NCI-H510A (cell line): ENCODE measurements at regions not wholly inside any gene's neighbourhood (a gene's known extent, or its start where the extent isn't known, plus 50 kb on each side); places are given as distances from the start of the nearest gene placed in this dataset.

Experiments used
- DNase-seq: peaks from one replicate; lab custom pipeline; 2025; lab: John Stamatoyannopoulos, UW

DNA sequence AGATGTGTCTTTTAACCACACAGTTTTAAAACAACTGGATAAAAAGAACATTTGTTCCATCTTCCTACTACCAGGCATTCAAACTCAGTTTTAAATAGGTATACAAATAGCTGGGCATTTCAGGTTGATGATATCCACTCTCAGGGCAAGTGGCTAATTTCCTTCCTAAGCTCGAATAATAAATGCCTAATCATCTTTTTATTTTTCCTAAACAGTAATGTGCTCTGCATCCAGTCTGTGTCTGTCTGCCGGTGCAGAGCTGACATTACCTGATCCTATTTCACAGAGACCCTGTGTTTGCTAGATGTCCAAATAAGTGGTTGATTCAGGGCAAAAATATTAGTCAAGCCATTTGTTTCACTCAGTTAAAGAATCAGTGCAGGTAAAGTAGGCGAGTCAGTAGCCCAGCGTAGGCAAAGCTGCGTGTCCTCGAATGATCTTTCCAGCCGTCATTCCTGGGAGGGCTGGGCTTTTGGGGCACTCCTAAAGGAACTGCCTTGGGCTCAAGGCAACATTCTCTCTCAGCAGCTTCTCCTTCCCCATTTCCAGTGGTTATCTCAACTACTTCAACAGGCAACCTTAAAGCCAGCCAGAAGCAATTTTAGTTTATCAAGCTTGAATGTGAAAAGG, 74.2 kb upstream of the BMP2 start:
- DNase-seq = no peak

DNA sequence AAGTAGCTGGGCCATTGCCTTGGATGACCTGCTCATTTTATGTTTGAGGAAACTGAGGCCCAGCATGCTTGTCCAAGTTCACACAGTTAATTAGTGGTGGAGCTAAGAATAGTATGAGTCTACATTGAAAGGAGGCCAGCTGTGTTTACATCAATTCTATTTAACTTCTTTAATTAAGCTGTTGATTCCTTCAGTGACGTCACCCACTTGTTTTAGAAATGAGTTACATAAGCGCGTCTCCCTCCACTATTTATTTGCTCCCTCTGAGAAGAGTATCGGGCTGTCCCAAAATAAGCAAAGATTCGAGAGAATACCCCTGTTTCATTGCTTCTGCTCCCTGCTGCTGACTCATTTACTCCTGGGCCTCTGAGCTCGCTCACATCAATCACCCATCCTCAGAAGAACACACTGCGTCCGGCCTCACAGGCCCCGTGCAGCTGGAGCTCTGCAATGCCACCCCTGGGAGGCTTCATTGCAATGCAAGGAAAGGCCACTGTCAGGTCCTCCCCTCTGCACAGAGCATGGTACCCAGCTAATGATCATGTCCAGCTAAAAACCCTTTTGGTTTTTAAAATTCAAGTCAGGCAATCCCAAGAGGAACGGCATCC, 74.8 kb upstream of the BMP2 start:
- DNase-seq = peak; percentile 16

DNA sequence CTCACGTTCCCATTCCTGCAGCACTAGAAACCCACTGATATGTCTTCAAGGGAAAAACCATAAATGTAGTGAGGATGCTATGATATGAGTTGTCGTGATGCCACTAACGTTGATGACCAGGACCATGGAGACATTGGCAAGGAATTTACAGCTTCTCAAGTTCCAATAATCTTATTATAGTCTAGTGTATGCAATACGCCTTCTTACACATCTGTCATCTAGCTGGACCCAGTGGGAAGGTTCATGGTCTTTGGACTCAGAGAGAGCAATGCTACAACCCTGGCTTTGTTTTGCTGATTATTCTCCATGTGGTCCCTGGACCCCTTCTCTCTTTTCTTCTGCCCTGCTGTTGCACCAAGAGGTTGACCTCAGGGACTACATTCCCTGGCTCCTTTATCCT, 76.0 kb upstream of the BMP2 start:
- DNase-seq = no peak

DNA sequence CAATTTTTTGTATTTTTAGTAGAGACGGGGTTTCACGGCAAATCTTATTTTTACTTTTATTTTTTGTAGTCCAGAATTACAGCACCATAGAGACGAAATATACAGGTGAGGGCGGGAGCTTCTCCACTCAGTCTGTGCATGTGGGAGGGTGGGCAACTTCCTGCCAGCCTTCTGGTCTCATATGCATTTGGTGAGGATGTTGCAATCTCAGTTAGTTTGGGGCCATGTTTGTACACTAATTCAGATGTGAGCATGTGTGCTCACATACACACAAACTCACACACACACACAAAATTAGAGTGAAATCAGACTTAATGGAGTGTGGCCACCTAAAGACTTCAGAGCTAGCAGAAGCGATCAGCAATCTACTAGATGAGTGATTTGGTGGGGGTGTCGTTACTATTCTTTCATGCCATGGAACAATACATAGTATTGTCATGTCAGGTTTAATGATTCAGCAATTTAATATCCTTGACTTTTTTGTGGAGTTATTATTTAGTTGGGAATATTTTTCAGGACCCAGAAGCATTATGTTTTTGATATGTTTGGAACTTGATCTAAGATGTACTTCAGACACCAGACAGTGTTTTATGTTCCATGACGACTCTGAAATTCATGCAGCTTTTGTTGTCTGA, 78.0 kb upstream of the BMP2 start:
- no peak for DNase-seq

DNA sequence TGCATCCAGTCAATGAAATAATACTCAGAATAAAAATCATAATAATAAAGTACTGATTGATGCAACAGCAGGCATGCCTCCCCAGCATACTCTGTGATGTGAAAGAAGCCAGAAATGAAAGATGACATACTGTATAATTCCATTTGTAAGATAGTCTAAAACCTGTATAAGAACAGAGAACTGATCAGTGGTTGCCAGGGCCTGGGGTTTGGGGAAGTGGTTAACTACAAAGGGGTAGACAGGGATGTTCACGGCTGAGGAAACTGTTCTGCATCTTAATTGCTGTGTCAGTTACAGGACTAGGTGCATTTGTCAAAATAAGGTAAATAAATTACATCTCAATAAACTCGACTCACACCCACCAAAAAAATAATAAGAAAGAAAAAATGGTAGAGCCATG, 81.3 kb upstream of the BMP2 start:
- DNase-seq = no peak

DNA sequence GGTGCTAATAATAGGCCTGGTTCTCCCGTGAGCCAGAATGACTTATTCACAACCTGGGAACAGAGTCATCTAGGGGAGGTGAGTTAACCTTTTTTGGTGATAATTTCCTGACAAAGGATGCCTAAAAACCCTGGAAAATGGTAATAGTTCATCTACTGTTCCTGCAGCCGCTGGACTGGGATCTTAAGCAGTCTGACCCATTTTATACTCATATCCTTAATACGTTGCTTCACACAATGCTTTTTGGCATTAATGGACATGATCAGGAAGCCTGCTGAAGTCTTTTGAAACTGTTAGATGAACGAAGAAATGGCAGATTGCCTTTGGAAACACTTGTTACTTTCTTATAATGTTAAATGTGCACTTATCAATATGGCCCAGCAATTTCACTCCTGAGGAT, 81.9 kb upstream of the BMP2 start:
- DNase-seq = no peak

DNA sequence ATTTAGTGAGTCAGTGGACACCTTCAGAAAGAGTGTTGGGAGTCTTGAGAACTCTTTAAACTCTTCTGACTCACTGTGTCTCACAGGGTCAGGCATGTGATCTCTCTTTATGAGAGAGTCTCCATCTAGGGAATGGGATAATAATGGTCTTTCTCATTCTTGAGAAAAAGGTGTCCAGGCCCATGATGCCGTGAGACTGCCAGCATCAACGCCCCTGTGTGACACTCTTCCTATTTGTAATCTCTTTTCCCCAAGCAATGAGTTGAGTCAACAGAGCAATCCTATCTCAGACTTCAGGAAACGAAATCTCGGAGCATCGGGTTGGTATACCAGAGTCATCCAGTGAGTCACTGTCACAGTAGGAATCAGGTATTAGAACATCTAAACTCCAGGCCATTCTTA, 82.3 kb upstream of the BMP2 start:
- no peak for DNase-seq

DNA sequence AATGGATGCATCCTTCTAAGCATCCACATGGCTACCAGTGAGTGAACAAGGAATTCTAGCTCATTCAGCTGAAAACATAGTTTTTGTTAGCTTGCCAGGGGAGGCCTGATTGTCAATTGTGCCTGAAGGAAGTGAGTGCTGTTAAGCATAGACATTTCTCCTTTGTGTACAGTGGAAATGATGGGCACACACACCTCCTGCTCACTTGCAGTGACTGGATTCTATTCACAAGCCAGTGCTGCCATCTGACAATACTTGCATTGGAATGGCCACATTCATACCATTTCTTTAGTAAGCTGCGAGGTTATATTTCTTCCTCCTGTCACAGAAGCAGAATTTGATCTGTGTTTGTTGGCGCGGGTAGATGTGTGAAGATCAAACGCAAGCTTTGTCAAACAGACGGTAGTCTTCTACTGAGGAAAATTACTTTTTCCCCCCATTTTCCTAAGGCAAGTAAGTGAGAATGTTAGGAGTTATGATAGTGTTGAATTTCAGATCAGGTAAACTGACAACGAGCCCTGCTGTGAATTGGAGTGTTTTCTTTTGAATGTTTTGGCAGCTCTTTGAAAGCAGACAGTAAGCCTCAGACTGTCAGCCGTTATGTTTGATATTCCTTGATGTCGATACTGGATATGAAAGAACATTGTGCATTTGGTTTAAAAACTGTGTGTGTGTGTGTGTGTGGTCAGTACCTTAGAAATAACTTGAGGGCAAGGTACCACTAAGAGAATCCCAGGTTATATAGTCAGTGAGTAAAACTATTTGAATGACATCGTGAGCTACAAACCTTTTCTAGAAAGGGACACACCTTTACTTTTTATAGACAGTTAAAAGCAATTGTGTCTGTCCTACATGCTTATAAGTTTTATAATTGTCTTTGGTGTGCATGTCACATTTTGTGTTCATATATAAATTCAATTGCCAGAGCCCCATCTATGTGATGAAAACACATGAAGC, 84.2 kb upstream of the BMP2 start:
- no peak for DNase-seq

DNA sequence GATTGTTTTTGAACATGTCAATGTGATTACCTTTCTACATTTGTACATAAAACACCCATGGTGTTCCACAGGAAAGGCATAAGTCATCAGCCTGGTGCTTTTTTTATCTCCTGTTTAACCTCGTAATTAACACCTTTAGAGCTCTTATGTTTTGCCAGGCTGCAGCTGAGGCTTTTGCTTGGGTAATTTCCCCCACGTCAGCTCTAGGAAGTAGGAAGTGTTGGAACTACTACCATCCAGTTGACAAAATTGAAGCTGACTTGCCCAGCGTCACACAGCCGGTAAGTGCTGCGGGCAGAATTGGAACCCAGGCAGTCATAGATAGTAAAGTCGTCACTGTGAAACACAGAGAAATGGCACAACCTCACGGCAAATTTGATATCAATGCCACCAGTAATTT, 86.6 kb upstream of the BMP2 start:
- no peak for DNase-seq

DNA sequence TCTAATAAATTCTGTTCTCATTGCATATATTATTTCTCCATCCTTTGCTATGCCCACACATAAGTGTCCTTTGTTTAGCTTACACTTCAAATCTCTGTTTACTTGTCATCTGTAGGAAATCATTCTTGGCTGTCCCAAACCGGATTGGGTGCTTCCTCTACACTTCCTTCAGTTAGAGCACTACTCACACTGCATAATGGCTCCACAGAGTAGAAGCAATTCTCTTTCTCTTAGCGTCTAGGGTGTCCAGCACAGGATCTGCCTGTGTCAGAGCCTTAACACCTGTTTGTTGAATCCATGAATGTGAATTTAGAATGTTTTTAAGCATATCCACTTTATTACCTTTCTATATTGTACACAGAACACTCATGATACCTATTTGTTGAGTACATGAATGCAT, 87.0 kb upstream of the BMP2 start:
- DNase-seq = peak; percentile 1

DNA sequence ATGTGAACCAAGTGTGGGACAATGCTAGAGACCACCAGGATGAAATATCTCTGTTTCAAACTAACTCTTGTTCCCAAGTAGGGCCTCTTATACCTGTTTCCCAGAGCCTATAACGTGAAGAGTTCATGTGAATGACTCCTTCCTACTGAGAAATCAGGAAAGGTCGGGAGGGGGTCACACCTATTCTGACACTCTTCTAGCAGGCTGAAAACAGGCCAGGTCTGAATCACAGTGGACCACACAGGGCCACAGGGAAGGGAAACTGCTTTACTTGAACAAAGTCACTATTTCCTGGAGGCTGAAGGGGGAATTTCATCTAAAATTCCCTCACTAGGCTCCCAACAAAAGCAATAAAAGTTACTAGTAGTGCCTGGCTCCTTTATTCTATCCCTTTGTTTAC, 88.4 kb upstream of the BMP2 start:
- no peak for DNase-seq

DNA sequence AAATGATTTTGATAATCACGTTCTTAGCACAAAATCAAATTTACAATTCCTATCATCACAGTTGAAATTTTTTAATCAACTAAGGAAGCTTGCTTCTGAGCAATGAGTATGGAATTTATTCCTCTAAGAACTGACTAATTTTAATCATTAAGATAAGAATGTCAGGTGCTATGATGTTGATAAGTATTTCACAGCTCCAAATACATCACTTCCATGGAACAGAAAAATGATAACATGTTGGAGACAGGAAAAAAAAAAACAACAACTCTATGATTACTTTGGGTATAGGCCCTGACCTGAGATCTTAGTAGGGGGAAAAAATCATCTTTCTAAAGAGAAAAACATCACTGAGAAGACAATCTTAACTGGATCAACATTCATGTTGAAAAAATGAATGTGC, 89.4 kb upstream of the BMP2 start:
- DNase-seq = no peak

DNA sequence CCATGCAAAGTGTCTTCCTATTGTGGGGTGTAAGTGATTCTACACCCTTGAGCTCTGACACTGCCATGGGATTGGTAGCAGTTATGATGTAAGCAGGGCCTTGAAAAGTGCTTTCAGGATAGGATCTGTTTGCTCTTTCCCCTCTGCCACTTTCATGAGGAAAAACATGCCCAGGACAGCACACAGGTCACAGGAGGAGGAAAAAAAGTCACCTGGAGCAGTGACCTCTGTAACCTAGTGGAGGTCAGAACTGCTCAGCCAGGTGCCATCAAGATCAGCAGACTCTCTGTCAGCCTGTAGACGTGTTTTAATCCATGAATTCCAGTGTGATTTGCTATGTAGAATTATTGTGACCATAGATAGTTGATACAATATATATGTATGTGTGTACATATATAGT, 92.7 kb upstream of the BMP2 start:
- DNase-seq = no peak

DNA sequence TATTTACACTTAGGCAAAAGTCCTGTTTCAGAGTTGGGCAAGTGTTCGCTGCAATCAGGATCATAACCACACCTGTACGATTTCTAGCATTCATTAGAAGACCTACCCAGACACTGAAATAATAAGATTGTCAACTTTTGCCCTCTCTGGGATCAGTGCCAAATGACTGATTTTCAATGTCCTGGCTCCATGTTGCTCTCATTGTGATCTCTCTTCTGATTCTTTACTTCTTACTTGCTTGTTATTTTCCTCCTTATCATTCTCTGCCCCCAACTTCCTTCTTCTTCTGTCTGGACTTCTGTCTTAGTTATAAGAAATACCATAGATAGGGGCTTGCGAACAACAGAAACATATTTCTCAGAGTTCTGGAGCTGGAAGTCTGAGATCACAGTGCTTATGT, 94.4 kb upstream of the BMP2 start:
- DNase-seq = no peak

DNA sequence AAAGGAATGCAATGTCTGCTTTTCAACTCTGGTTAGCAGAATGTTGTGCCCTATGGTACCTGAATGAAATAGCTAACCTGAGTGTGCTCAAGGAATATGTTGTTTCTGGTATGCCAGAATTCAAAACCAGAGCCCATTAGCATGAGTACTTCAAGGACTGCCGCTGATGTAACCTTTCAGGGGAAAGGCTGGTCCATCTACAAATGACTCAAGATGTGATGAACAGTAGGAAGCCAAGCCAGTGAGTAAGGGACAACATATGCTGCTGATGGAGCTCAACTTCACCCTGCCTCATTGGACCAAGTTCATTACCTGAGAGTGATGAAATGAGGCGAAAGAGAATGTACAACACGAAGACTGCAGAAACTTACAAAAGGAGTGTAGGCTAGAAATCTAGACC, 95.7 kb upstream of the BMP2 start:
- DNase-seq = no peak

DNA sequence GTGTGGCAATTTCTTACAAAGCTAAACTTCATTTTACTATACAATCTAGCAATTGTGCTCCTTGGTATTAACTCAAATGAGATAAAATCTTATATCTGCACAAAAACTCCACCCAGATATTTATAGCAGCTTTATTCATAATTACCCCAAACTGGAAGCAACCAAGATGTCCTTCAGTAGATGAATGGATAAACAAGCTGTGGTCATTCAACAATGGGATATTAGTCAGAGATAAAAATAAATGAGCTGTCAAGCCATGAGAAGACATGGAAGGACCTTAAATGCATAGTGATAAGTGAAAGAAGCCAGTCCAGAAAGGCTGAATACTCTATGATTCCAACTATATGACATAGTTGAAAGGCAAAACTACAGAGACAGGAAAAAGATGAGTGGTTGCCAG, 98.9 kb upstream of the BMP2 start:
- no peak for DNase-seq

DNA sequence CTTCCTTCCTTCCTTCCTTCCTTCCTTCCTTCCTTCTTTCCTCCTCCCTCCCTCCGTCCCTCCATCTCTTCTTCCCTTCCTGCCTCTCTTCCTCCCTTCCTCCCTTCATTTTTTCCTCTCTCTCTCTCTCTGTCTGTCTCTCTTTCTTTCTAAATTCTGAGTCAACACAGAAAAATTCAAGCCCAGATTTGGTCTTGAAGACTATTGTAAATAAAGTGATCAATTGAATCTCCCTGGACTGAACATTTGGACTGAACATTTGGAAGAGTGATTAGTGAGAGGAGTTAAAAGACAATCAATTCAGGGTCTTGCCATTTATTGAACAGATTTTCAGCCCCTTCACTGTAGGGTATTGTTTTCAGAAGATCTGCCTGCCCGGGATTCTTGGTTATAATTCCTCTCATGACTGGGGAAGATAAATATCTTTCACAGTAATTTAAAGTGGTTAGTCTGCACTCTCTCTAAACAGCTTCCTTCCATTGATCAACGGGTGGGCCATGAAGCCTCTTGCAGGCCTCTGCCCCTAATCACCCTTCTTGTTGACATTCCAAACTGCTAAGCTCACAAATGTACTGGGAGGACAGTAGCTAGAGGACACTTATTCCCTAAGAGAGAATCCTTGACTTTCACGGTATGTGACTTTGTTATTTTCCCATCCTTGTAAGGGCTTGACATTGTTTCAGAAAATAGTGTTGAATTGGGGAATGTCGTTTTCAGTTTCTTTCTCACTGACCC, 101.7 kb upstream of the BMP2 start:
- DNase-seq = peak; percentile 6

DNA sequence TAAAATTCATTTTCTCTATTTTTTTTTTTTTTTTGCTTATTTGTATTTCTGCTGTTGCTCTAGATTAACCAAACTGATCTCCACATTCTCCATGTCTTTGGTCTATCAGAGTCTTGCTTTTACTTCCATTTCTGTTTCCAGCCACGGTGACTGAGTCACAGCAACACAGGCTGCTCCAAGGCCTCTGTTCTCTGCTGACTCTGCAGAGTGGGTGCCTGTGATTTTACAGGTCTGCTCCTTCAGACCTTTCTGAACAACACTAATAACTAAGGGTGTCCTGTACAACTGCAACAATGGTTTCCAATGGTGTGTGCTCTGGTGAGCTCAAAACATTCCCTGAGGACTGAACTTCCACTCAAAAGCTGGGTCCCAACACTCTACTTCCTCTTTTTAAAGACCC, 102.3 kb upstream of the BMP2 start:
- DNase-seq = no peak

DNA sequence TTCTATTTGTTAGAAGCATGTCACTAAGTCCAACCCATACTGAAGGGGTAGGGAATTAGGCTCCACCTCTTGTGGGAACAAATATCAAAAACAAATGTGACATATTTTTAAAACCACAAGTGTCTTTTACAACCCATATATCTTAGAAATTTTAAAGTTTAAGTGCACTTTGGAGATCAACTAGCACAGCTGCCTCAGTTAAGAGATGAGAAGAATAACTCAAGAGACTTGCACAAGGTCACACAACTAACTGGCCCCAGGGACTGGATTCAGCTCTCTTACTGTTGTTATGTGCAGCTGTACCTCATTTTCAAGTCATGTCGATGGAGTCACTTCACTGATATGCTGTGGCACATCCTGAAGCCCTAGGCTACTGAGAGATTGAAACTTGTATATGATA, 102.9 kb upstream of the BMP2 start:
- DNase-seq = no peak

DNA sequence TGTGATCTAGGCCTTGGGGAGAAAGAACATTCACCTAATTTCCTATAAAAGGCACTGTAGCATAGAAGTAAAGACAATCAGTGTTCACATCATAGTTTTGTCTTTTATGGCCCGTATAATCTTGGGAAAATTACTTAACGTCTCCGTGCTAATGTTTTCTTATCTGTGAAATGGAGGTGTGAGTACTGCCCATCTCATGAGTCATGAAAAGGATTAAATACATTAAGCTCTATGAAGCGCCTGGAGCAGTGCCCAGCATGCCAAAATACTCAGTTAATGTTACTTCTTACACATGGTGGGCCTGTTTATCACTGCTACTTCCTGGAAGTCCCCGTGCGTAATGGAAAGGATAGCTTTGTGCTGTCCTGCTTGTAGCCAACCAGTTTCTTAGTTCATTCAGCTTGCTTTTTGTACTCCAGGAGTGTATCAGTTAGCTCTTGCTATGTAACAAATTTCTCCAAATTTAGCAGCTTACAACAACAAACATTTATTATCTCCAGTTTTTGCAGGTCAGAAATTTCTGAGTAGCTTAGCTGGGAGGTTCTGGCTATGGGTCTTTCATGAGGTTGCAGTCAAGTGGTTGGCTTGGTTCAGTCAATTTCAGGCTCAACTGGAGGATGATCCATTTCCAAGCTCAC, 103.6 kb upstream of the BMP2 start:
- DNase-seq = no peak

DNA sequence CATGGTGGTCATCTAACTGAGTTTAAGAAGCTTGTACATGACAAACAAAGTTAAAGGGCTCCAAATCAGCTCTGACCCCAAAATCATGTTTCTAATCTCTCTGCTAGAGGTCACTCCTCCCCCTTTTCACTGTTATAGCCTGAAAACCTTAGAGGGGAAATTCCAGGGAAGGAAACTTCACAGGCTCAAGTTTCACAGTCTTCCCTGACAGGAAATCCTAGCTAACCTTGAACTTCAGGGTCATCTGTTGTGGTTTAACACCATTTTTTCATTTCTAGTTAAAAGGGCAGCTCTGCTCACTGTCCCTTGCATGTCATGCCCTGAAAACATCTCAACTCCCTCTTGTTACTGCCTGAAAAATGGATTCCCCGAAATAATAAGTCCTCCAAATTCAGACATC, 104.4 kb upstream of the BMP2 start:
- DNase-seq = no peak

DNA sequence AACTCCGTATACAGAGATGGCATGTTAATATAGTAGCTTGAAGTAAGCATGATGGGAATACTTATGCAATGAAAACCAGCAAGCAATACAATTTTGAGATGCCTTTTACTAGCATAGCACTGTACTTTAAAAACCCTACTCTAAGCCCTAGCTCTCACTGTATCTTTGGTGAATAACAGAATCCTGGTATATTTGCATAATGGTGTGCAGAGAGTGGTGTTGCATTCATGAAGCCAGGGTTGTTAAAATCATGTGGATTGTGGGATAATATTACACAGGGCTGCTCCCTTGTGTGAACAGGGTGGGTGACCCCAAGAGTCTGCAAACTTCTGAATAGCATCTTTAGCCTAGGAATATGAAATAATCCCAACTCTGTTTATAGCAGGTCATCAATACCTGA, 105.2 kb upstream of the BMP2 start:
- DNase-seq = no peak
